ENCODE measurements at regions not wholly inside any gene's neighbourhood (a gene's known extent, or its start where the extent isn't known, plus 50 kb on each side); places are given as distances from the start of the nearest gene placed in this dataset.

- TF ChIP-seq CTCF (IDR thresholded peaks at IDR 0.05; ENCODE audit: low read length): no peak
- TF ChIP-seq EZH2 (optimal IDR thresholded peaks at IDR 0.05; ENCODE audit: low read depth, low read length): no peak
- TF ChIP-seq EZH2phosphoT487 (IDR thresholded peaks at IDR 0.05; ENCODE audit: low read length): no peak
Measured at GRCh38 chr17:33751702-33752065, 458.6 kb upstream of the ASIC2 start.

Data from MM.1S (cell line).